Skin of body (tissue), 1 donor: ENCODE measurements at regions not wholly inside any gene's neighbourhood (a gene's known extent, or its start where the extent isn't known, plus 50 kb on each side); places are given as distances from the start of the nearest gene placed in this dataset.
A peak's percentile ranks its signal among the peaks of the same experiment; 100 is the strongest.
"Not testable (repeated sequence)": the region's sequence is repeated elsewhere in the genome, so short reads cannot be mapped to it uniquely, and the experiment has no call there.

Experiments used
- DNase-seq: peaks from one replicate; lab custom pipeline; 2025; lab: John Stamatoyannopoulos, UW

DNA sequence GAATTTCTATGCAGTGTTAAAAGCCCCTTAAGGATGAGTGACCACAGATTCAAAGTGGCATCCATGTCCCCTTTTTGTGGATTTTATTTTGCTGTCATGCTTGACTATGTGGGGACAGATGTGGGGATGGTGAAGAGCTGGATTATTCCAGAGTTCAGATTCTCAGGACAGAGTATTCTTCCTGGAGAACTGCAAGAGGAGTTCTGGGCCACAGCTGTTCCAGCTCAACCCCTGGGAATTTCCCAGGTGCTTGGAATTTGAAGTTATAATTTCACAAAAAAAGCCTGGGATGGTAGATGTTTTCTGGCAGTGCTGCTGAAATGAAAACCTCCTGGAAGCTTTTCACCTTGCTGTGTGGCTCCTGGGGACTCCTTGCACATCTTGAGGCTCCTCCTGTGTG lies 671.8 kb upstream of the MARCKS start:
- DNase-seq, result no peak

DNA sequence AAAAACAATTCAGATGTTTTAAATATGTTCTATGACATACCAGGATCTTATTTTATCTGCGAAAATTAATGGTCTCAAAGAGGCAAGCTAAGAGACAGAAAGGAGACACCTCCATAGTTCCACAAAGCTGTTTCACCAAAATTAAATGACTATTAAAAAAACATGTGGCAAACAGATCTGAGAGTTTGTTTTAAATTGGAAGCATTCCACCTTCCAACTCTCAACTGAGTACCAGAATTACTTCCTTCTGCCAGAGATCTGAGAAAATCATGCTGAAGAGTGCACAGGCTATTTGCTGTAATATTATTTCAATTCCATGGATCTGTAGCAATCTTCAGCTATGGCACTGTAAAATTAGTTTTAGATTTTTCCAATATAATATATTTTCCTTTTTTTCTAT lies 669.5 kb upstream of the MARCKS start:
- DNase-seq, result peak; percentile 56

DNA sequence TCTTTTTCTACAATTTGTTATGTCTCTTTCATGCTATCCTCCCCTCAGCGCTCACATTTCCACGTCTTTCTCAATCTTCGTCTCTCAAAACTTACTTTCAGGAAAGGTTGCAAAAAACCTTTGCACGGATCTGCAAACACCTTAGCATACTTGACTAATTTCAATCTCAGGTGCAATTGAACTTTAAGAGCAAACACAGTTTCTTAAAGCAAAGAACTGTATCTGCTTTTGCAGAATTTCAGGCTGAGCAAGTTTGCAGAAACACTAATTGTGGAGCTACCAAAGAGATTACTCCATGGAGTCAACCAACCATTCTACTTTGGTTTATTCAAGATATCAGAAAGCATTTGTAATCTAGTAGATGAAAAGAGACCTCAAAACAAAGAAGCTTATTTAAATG lies 668.2 kb upstream of the MARCKS start:
- no peak for DNase-seq

DNA sequence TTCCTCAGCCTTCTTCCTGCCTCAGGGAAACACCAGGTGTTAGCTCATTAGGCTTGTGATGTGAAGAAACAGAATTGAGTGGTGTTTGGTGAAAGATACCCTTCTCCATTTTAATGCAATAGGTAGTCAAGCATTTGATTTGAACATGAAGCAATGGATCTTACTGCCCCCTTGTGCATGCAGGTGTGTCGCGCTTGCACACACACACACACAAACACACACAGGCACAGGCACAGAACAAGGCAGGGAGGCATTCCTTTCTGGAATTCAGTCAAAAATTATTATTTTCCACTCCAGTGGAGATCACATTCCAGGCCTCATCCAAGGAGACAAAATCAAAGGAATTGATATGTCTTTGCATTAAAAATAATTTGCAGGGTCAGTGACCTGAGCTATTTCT lies 667.0 kb upstream of the MARCKS start:
- no peak for DNase-seq

DNA sequence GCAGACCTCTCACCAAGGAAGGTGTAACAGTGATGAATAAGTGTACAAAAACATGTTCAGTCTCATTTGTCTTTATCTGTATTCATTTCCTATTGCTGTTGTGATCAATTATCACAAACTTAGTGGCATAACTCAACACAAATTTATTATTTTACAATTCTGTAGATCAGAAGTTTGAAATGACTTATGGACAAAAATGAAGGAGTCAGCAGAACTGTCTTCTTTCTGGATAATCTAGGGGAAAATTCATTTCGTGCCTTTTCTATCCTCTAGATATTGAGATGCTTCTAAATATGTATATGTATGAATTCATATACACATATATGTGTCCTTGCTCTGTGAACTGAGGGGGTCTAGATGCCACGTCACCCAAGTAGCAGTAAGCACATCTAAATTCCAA lies 663.1 kb upstream of the MARCKS start:
- no peak for DNase-seq

DNA sequence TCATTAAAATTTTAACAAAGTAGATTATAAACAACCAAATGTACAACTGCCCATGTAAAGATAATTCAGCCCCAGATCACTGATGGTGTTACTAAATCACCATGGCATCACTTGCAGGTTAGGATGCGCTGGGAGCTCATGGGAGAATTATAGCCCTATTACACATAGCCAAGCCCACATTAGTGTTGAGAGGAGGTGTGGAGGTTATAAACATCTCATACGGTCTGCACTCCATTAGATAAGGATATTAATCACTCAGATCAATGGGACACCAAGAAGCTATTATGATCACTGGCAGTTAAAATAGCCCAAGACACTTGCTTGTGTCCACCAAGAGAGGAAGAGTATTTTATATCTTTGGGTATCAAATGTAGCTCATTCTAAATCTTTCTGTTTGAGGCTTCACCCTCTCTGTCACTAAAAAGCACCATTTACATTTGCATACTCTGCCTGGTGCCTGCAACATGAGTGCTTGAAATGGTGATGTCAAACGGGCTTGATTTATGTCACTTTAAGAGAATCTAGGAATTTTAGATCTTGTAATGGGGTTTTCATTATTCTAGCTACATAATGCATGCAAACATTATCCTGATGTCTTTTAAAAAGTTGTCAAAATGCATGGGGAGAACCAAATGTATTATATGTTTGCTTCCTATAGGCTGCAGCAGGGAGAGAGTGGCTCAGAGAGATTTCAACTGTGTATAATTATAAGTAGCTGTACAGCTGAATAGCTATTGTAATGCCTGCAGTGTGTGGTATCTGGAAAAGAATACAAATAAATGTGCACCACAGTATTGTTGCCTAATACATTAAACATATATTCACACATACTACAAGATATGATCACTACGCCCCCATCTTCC lies 654.1 kb upstream of the MARCKS start:
- DNase-seq, result no peak

DNA sequence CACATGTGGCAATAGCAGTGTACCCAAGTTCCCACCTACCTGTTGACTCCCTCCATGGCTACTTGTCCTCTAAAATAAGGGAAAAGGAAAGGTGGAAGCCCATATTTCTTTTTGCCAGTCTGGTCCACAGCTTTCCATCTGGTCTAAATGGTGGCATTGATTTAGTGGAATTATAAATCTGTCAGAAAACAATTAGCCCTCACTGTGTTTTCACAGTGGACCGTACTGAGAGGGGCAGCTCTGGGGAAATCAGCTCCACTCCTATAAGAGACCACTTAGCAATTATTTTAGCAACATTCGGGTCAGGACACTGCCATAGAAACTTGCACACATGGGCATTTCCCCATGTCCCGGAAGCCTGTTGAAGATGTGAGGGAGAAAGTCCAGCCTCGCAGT lies 653.4 kb upstream of the MARCKS start:
- DNase-seq, result no peak

DNA sequence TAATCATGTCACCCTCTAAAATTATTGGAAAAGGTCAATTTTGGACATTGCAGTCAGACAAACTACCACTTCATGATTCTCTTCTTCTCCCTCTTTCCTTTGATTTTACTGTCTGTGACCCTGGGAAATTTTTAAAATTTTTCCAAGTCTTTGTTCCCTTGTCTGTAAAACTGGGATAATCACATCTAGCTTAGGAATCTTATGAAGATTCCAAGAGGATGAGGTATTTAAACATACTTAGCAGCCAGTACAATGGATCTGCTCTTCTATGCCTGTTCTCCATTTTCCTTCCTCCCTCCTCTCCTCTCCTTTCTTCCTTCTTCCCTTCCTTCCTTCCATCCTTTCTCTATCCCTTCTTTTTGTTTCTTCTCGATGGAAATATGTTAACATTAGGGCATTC lies 651.6 kb upstream of the MARCKS start:
- DNase-seq, result no peak

DNA sequence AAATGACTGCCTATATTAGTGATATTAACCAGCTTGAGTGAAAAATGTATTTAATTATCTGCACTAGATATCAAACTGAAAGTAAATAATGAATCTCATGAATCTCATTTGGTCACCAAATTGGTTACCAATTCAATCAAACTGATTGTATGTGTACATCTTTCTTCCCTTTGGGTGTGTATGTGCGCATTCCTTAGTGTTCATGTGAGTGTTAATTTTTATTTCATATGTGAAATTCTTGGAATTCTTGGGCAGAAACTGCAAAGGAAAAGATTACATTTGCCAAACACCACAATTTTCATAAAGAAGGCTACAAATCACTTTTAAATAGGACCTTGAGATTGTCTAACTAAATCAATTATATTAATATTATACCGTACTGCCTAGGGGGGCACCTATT lies 648.4 kb upstream of the MARCKS start:
- DNase-seq, result no peak

DNA sequence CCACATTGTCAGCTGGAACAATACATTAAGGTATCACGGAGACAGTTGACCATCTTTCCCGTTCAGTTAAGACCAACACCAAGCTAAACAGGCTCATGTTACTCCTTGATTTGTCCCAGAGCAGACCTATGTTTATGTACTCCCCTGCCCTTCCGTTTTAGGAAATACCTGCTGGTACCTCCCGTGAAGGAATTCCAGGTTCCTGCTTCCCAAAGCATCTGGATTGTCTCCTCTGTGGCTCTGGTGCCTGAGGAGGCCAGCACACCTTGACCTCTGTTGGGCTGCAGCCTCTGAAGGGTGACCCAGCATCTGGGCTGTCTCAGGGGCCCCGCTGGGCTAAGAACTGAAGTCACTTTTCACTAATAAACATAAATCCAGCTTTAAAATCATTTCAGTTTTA lies 647.8 kb upstream of the MARCKS start:
- no peak for DNase-seq

DNA sequence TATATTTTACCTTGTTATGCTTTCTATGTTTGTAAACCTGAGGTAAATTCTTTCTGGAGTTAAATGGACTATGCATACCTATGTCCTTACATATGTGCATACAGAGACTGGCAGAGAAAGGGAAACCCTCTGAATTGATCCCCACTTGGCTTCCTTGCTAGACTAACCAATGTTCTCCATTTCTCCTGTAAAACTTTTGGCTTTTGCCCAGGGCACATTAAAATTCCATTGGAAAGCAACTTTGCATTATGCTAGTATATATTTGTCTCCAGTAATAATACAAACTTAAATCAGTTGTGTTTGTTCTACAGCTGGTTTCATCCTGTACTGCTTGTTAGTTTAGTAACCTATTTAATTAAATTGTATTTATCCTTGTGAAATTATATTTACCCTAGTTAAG lies 646.0 kb upstream of the MARCKS start:
- no peak for DNase-seq

DNA sequence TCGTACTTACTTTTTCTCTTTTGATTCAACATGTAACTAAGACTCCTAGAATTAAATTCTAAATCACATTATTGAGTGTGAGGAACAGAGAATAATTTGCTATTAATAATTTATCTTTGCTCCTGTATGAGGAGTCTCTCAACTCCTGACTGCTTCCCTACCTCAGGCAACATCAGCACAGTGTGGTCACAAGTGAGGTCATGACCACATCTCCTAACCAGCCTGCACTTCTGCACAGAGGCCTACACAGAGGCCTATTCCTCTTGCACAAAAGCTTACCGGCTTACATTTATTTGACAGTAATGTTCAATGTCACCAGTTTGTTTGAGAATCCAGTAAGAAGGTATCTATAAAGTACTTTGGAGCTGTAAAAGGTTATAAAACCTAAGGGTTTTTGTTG lies 637.4 kb upstream of the MARCKS start:
- DNase-seq, result no peak

DNA sequence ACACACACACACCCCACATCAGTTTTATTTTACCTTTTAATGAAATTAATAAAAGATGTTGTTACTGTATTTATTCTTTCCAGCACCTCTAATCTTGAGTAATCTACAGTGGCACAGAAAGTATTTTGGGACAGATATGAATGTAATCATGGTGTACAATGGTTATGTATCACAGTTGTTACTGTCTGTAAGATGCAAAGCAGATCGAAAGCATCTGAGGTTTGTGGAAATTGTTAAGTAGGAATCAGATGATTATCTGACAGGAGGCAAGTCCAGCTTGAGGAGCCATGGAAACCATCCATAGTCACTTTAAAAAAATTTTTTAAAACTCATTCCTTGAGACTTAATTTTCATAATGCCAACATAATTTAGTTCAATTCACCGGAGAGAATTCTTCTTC lies 636.3 kb upstream of the MARCKS start:
- DNase-seq, result no peak

DNA sequence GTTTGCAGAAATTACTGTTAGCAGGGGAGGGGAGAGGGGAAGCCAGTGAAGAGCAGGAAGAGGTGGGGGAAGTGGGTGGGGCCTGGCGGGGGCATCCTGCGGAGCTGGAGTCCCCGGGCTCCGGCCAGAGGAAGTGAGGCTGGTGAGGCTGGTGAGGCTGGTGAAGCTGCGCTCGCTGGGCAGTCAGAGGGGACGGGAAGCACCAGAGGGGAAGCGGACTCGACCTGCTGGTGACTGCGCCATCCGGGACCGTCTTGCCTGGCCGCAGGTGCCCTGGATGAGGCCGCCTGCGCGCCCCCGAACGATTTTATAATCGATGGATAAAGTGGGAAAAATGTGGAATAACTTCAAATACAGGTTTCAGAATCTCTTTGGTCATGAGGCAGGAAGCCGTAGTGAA lies 635.3 kb upstream of the MARCKS start:
- no peak for DNase-seq

DNA sequence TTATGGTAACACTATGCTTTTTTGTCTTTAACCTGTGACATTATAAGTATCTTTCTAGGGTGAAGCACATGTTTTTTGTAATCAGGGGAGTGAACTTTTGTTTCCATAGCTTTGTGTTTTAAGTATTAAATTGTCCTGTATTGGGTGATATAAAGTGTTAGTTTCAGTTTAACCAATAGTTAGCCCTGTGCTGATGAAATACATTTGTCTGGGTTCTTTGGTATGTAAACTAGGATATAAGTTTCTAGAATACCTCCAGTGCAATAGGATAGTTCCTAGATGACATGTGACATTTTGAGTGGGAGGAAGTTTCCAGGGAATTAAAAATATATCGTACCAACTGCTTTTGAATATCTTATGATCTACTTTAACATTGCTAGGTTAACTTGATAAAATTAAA lies 611.0 kb upstream of the MARCKS start:
- no peak for DNase-seq

DNA sequence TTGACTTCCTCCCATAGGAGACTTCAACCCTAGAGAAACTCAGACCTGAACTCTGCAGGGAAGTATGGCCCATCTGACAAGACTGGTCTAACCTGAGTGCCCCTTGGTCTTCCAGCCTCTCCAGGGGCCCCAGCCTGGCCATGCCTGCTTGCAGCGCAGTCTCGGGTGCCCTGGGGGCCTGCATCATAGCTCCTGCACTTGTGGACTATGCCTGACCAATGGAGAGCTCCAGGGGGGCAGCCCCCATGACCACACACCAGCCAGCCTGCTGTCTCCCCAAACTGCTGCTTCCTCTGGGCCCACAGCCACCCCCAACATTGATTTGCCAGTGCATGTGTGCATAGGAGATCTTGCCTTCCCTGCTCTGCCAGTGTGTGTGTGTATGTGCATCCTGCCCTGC lies 608.6 kb upstream of the MARCKS start:
- DNase-seq, result no peak

DNA sequence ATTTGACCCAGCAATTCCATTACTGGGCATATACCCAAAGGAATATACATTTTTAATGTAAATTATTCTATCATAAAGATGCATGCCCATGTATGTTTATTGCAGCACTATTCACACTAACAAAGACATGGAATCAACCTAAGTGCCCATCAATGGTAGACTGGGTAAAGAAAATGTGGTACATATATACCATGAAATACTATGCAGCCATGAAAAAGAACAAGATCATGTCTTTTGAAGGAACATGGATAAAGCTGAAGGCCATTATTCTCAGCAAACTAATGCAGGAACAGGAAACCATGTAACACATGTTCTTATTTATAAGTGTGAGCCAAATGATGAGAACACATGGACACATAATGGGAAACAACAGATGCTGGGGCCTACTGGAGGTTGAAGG lies 603.0 kb upstream of the MARCKS start:
- DNase-seq, result not testable (repeated sequence)

DNA sequence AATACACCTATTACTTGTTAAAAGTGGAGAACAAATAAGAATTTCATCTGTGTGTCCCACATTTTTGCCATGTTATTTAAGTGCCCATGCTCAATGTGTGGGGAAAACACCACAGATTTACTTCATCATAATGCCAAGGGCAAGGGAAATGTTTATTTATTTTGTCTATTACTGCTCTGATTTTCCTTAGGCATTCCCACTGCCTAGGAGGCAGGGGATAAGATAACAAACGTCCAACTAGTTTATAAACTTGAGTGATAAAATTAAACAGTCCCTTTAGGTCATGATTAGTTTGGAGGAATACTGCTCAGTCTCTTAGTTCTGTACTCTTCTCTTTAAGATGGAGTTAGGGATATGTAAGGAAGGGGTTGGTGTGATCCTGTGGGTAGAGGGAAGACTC lies 598.4 kb upstream of the MARCKS start:
- DNase-seq, result no peak

DNA sequence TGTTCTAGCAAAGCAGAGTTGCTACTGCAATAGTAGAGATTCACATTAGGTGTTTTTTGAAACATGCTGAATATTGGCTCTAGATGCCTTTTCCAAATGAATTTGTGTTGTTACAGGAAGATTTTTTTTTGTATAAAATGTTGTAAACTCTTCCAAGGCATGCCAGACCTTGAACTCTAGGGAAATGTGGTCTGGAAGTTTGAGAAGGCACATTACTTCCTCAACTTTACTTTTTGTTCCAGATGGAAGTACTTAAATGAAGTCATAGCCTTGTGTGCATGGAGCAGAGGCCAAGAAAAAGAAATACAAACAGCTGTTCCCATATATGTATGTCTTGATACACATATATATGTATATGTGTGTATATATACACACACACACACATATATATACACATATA lies 585.7 kb upstream of the MARCKS start:
- DNase-seq, result peak; percentile 95

DNA sequence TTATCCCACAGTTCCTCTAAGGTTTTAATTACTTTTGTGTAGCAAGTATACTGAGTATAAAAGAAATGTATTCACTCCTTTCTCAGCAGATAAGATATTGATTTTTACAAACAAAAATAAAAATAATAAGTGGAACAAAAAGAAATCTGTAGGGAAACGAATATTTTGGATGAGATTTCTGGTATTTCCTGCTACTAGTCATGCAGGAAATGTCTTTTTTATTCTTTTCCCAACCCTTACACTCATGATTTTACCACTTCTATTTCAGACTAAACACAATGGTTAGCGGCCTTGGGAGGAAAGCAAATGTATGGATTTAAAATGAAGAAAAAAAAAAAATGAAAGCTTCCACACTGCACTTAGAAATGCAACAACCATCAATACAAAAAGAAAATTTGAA lies 580.5 kb upstream of the MARCKS start:
- DNase-seq, result no peak

DNA sequence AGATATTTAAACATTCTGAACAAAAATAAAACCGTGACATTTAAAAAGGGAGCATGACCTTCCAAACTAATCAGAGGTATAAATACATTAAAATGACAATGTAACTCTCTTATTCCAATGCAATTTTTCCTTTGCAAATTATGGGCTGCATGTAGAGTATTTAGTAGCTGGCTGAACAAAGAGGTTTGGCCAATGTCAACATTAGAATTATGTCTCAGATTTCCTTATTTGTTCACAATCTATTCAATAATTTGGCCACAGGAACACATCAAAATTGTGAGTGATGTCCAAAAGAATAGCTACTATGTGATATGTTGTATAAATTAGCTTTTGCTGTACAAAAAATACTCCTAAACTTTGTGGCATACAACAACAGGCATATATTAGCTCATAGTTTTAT lies 580.0 kb upstream of the MARCKS start:
- DNase-seq, result no peak

DNA sequence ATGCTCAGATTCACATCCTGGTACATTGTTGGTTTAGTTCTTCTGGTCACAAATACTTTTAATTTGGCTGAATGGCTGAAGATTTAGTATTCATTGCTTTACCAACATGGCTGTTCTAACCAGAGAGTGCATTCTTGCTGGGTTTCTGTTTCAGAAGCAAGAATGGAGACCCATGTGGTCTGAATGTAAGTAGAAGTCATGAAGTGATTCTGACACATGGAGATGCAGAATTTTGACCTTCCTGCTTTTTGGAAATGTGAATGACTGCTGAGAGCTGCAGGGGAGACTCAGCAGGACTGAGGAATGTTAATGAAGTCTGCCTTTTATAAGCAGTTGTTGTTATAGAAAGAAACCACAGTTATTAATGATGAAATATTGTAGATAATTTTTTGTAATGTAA lies 576.1 kb upstream of the MARCKS start:
- DNase-seq, result peak; percentile 62

DNA sequence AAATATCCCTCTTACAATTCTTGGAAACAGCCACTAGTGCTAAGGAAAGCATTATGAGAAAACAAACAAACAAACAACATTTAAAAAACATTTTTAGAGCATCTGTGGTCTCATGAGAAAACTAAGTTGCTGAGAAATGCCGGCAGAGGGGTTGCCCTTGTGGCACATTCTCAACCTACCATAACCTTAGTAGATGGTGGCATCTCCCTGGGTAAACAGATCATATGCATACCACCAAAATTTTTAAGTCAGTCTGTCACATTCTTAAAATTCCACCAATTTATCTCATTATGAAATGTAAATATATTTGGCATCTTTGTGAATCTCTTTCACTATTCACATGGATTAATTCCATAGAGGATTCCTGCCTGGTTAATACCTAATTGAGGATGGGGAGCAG lies 575.7 kb upstream of the MARCKS start:
- peak; percentile 62 for DNase-seq

DNA sequence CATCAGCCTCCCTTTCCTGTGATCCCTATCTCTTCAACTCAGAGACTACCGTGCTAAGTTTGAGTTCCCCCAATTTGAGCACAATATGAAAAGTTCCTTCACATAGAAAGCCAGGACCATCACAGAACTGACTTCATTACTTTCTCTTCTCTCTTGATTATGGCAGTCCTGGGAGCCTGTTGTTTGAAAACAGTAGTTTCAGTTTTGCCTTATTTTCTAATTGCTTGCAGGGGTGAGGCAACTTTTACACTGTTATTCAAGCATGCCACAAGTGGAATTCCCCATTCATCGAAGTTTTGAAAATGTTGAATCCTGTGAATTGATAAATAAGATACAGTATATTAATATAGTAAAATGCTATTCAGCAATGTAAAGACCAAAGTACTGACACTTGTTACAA lies 569.7 kb upstream of the MARCKS start:
- no peak for DNase-seq
